Lower lobe of right lung (tissue), 2 donors: ENCODE measurements at regions not wholly inside any gene's neighbourhood (a gene's known extent, or its start where the extent isn't known, plus 50 kb on each side); places are given as distances from the start of the nearest gene placed in this dataset.

Experiments used
- ATAC-seq, 2 donors: fragments of 200-7000 bp; cut with Tn5 transposase; one replicate each; pipeline ENCODE4 v1.9.1; 2020 to 2022; ENCODE audit warnings: mild to moderate bottlenecking in 2 of 2, moderate library complexity in 2 of 2
- DNase-seq: peaks from one replicate; pipeline ENCODE4 v3.0.0-alpha.2; 2020
- H3K27ac ChIP-seq: fragments of 200-600 bp; one replicate; pipeline ENCODE4 v1.8.0; 2022
- H3K27me3 ChIP-seq: fragments of 200-600 bp; one replicate; pipeline ENCODE4 v1.8.0; 2022; ENCODE audit warnings: low read depth
- H3K36me3 ChIP-seq: fragments of 200-600 bp; one replicate; pipeline ENCODE4 v1.8.0; 2022; ENCODE audit warnings: mild to moderate bottlenecking
- H3K4me1 ChIP-seq: fragments of 200-600 bp; one replicate; pipeline ENCODE4 v1.8.0; 2022
- H3K4me3 ChIP-seq: fragments of 200-600 bp; one replicate; pipeline ENCODE4 v1.8.0; 2022; ENCODE audit warnings: mild to moderate bottlenecking
- H3K9me3 ChIP-seq: fragments of 200-600 bp; one replicate; pipeline ENCODE4 v1.8.0; 2022
- intact Hi-C: fragments of 100-400 bp; cut with DNase I; formaldehyde crosslinking; loops from one replicate; pipeline ENCODE4 v1.11.0; 2022
- TF ChIP-seq, protein P1 (sequence below): fragments of 200-600 bp; IDR thresholded peaks from one replicate; pipeline ENCODE4 v1.8.0; 2022; ENCODE audit warnings: antibody characterized with exemption, mild to moderate bottlenecking
- donor health status: DM: no; HTN: yes; CAD: no; lungs with severe emphysema.

DNA sequence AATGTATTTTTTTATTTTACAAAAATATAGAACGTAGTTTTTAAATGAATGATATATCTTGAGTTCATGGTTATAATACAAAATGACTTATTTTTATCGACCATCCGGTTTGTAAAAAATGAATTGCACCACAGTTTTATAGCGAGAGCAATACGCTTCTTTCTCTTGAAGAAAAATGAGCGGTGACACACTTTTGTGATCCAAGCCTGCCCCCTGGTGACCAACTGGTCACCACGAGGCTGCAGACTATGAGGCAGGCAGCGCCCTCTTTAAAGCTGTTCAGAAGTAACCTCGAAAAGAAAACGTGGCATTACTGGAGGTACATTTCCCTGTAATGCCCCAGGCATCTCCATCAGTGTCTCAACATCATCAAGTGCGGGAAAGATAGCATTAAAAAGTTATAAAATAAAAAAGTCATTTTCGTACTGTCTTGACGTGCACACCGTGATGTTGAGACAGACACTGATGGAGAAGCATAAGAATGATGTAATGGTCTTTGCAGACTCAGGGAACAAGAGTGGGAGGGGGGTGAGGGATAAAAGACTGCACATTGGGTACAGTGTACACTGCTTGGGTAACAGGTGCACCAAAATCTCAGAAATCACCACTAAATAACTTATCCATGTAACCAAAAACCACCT lies 734.2 kb upstream of the ADAMTS5 start:
- DNase-seq (peak; percentile 77), ATAC-seq (peak; percentile 82 to 91)
- H3K4me3 ChIP-seq: no peak overlapping the region
- TF ChIP-seq, protein P1, sequence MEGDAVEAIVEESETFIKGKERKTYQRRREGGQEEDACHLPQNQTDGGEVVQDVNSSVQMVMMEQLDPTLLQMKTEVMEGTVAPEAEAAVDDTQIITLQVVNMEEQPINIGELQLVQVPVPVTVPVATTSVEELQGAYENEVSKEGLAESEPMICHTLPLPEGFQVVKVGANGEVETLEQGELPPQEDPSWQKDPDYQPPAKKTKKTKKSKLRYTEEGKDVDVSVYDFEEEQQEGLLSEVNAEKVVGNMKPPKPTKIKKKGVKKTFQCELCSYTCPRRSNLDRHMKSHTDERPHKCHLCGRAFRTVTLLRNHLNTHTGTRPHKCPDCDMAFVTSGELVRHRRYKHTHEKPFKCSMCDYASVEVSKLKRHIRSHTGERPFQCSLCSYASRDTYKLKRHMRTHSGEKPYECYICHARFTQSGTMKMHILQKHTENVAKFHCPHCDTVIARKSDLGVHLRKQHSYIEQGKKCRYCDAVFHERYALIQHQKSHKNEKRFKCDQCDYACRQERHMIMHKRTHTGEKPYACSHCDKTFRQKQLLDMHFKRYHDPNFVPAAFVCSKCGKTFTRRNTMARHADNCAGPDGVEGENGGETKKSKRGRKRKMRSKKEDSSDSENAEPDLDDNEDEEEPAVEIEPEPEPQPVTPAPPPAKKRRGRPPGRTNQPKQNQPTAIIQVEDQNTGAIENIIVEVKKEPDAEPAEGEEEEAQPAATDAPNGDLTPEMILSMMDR: peak; percentile 79
- H3K36me3 ChIP-seq: no peaks in the 10 kb centered on the region
- intact Hi-C loops: loop anchor here (5.0 kb wide), 1 partner anchor 854 kb away; the partner anchor contains the start of gene ADAMTS1
- H3K27ac ChIP-seq: no peak overlapping the region
- H3K9me3 ChIP-seq: no peaks in the 10 kb centered on the region
- H3K27me3 ChIP-seq: no peaks in the 10 kb centered on the region
- H3K4me1 ChIP-seq: peaks cover 6% of the 10 kb centered on the region

GRCh38 chr21:27695246-27695645 lies 728.4 kb upstream of the ADAMTS5 start:
- no peaks in the 10 kb centered on the region for H3K9me3 ChIP-seq
- H3K27ac ChIP-seq: no peak overlapping the region
- TF ChIP-seq, protein P1: no peak
- no peak for DNase-seq
- ATAC-seq: no peak
- H3K36me3 ChIP-seq: no peaks in the 10 kb centered on the region
- no peaks in the 10 kb centered on the region for H3K27me3 ChIP-seq
- H3K4me3 ChIP-seq: no peak overlapping the region
- no peaks in the 10 kb centered on the region for H3K4me1 ChIP-seq
- intact Hi-C loops: no loop called here

GRCh38 chr21:27694667-27695066 lies 727.8 kb upstream of the ADAMTS5 start:
- Histone ChIP-seq H3K4me1 (no peaks in the 10 kb centered on the region), H3K4me3 (no peak overlapping the region), H3K36me3 (no peaks in the 10 kb centered on the region), H3K9me3 (no peaks in the 10 kb centered on the region), H3K27ac (no peak overlapping the region), H3K27me3 (no peaks in the 10 kb centered on the region)
- no peak for ATAC-seq
- no peak for DNase-seq
- intact Hi-C loops: no loop called here
- TF ChIP-seq, protein P1: no peak

DNA sequence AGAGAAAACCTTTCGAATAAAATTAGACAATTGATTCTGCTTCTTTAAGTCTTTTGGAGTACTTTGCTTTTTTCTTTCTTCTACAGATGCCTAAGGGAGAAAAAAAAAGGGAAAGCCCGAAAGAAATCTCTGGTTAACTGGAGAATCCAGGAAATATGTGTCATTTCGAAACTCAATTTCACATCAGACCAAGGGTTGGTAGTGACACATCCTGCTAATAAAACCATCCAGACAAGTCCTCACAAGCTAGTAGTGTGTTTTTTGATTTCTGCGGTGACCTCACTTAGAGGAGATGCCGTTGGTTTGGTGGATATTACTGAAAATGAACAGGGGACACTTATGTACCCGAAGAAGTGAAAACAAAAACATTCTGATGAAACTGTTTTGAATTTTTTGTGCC lies 726.5 kb upstream of the ADAMTS5 start:
- ATAC-seq: no peak

DNA sequence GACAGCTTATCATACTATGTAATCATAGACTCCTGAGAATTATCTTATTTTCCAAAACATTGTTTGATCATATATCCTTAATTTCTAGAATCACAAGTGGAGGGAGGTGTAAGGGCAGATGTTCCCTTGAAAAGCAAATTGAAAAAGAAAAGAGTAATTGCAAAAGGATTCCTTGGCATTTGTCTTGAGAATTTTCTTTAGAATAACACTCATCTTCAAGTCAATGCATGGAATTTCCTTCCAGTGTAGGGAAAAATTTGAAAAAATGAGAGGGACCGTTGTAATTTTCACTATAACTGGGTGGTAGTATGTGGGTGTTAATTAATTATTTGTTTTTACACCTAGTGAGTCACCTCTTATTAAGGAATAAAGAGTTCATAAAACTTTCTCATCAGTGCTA lies 724.6 kb upstream of the ADAMTS5 start:
- TF ChIP-seq, protein P1: no peak
- Histone ChIP-seq H3K9me3 (no peaks in the 10 kb centered on the region), H3K27me3 (no peaks in the 10 kb centered on the region), H3K4me3 (no peak overlapping the region), H3K27ac (no peak overlapping the region), H3K36me3 (no peaks in the 10 kb centered on the region), H3K4me1 (no peaks in the 10 kb centered on the region)
- no peak for DNase-seq
- intact Hi-C loops: no loop called here
- ATAC-seq: no peak

More for the DNA sequence above, 726.5 kb upstream of the ADAMTS5 start:
- intact Hi-C loops: no loop called here
- Histone ChIP-seq H3K4me3 (no peak overlapping the region), H3K27me3 (no peaks in the 10 kb centered on the region), H3K9me3 (no peaks in the 10 kb centered on the region), H3K27ac (no peak overlapping the region), H3K36me3 (no peaks in the 10 kb centered on the region), H3K4me1 (no peaks in the 10 kb centered on the region)
- TF ChIP-seq, protein P1: no peak
- DNase-seq: no peak
